ENCODE measurements at regions not wholly inside any gene's neighbourhood (a gene's known extent, or its start where the extent isn't known, plus 50 kb on each side); places are given as distances from the start of the nearest gene placed in this dataset.
"Not testable (repeated sequence)": the region's sequence is repeated elsewhere in the genome, so short reads cannot be mapped to it uniquely, and the experiment has no call there.

DNA sequence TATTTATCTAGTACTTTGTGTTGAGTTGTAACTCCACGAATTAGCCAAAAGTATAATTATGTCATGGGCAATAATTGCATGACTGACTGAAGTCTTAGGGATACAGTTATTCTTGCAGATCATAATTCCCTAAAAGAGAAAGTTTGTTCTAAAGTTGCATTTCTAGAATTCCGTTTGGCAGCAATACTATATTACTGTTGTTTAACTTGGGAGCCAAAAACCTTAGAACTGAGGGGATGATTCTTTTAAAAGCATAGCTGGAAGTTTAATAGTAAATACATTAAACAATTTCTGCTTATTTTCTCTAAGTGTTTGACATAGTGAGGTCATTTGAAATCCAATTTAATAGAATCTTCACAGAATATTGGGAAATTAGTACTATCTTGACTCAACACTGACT lies 356.4 kb upstream of the ADAMTS5 start:
- H3K27me3 ChIP-seq = no peaks in the 10 kb centered on the region
- DNase-seq = no peak
- no peaks in the 10 kb centered on the region for H3K36me3 ChIP-seq
- H3K27ac ChIP-seq = no peak overlapping the region
- H3K4me1 ChIP-seq = no peaks in the 10 kb centered on the region
- H3K9me3 ChIP-seq = no peaks in the 10 kb centered on the region
- no peak overlapping the region for H3K4me3 ChIP-seq
- TF ChIP-seq POLR2AphosphoS5 (IDR thresholded peaks at IDR 0.05) = no peak
- TF ChIP-seq, protein P1, sequence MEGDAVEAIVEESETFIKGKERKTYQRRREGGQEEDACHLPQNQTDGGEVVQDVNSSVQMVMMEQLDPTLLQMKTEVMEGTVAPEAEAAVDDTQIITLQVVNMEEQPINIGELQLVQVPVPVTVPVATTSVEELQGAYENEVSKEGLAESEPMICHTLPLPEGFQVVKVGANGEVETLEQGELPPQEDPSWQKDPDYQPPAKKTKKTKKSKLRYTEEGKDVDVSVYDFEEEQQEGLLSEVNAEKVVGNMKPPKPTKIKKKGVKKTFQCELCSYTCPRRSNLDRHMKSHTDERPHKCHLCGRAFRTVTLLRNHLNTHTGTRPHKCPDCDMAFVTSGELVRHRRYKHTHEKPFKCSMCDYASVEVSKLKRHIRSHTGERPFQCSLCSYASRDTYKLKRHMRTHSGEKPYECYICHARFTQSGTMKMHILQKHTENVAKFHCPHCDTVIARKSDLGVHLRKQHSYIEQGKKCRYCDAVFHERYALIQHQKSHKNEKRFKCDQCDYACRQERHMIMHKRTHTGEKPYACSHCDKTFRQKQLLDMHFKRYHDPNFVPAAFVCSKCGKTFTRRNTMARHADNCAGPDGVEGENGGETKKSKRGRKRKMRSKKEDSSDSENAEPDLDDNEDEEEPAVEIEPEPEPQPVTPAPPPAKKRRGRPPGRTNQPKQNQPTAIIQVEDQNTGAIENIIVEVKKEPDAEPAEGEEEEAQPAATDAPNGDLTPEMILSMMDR (IDR thresholded peaks at IDR 0.05) = no peak
- TF ChIP-seq POLR2A (IDR thresholded peaks at IDR 0.05) = no peak
- no peak for TF ChIP-seq EP300 (IDR thresholded peaks at IDR 0.05; ENCODE audit: low read depth)
- intact Hi-C loops (cut with DNase I; ENCODE audit: low total_unique reads) (no loop called here), in situ Hi-C loops (cut with MboI; ENCODE audit: low pct_ligation_motif_present in 1 of 4, low pct_unique_long_range_greater_than_20kb in 1 of 4, low sequenced_read_pairs in 3 of 4) (no loop called here)
- 49 to 71% methylated on average over 2 of the region's 2 CpGs for WGBS, 2 donors (ENCODE audit: low coverage in 1 of 2)

DNA sequence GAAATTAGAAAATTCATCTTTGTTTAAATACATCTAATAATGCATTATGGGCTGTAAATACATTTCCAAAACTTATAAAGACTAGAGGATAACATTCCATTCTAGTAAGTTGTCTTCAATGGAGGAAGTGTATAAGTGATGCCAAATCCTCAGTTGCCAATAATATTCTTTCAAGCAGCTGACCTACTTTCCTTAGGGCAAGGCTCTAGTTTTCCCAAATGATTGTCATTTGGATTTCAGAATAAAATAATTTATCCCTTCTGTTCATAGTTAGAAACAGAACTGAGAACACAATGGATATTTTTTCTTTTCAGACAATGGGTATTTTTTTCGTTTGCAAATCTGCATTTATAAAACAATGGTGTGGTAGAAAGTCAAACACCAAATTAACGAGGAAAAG lies 354.9 kb upstream of the ADAMTS5 start:
- Histone ChIP-seq H3K36me3 (no peaks in the 10 kb centered on the region), H3K4me1 (no peaks in the 10 kb centered on the region), H3K27me3 (no peaks in the 10 kb centered on the region), H3K27ac (no peak overlapping the region), H3K9me3 (no peaks in the 10 kb centered on the region), H3K4me3 (no peak overlapping the region)
- no peak for DNase-seq
- 73 to 83% methylated on average over 2 of the region's 2 CpGs for WGBS, 2 donors (ENCODE audit: low coverage in 1 of 2)
- intact Hi-C loops (cut with DNase I; ENCODE audit: low total_unique reads) = no loop called here
- no peak for TF ChIP-seq EP300 (IDR thresholded peaks at IDR 0.05; ENCODE audit: low read depth)
- TF ChIP-seq POLR2AphosphoS5 (IDR thresholded peaks at IDR 0.05) = no peak
- no peak for TF ChIP-seq POLR2A (IDR thresholded peaks at IDR 0.05)
- TF ChIP-seq, protein P1 (IDR thresholded peaks at IDR 0.05) = no peak
- in situ Hi-C loops (cut with MboI; ENCODE audit: low pct_ligation_motif_present in 1 of 4, low pct_unique_long_range_greater_than_20kb in 1 of 4, low sequenced_read_pairs in 3 of 4) = no loop called here

DNA sequence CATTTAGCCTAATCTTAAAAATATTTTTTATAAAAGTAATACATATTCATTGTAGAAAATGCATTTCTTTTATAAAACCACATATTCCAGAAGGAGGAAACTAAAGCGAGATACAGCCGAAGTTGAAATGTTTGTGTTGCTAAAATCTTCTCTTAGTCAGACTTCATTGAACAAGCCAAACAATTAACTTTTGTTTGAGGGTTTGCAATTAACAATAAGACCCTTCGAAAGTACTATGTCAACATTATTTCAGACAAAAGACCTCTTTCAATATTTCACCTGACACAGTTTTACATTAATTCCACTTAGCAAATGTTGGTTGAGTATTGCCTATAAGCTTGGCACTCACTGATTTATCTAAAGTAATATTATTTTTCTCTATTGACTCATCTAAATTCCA lies 354.0 kb upstream of the ADAMTS5 start:
- intact Hi-C loops (cut with DNase I; ENCODE audit: low total_unique reads) (no loop called here), in situ Hi-C loops (cut with MboI; ENCODE audit: low pct_ligation_motif_present in 1 of 4, low pct_unique_long_range_greater_than_20kb in 1 of 4, low sequenced_read_pairs in 3 of 4) (no loop called here)
- TF ChIP-seq POLR2AphosphoS5 (IDR thresholded peaks at IDR 0.05) = no peak
- TF ChIP-seq POLR2A (IDR thresholded peaks at IDR 0.05) = no peak
- TF ChIP-seq, protein P1 (IDR thresholded peaks at IDR 0.05) = no peak
- Histone ChIP-seq H3K4me1 (no peaks in the 10 kb centered on the region), H3K9me3 (no peaks in the 10 kb centered on the region), H3K27me3 (no peaks in the 10 kb centered on the region), H3K4me3 (no peak overlapping the region), H3K36me3 (no peaks in the 10 kb centered on the region), H3K27ac (no peak overlapping the region)
- DNase-seq = no peak
- WGBS, 2 donors (ENCODE audit: low coverage in 1 of 2) = 79 to 97% methylated on average over 3 of the region's 3 CpGs

DNA sequence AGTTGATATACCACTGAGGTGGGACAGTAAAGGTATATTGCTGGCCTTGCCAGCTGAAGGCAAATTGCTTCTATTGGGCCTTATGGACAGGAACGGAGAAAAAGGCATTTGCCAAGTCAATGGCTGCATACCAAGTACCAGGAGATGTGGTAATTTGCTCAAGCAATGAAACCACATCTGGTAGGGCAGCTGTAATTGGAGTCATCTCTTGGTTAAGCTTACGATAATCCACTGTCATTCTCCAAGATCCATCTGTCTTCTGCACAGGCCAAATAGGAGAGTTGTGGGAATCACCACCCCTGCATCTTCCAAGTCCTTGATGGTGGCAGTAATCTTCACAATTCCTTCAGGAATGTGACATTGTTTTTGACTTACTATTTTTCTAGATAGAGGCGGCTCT lies 350.7 kb upstream of the ADAMTS5 start:
- WGBS, 2 donors (ENCODE audit: low coverage in 1 of 2) = 77% methylated on average over 3 of the region's 3 CpGs; no CpG with 5 or more reads in 1 of the 2 donors
- H3K4me1 ChIP-seq; H3K27me3 ChIP-seq; H3K9me3 ChIP-seq; in situ Hi-C loops (cut with MboI; ENCODE audit: low pct_ligation_motif_present in 1 of 4, low pct_unique_long_range_greater_than_20kb in 1 of 4, low sequenced_read_pairs in 3 of 4); H3K36me3 ChIP-seq; intact Hi-C loops (cut with DNase I; ENCODE audit: low total_unique reads); H3K27ac ChIP-seq; DNase-seq; H3K4me3 ChIP-seq: not testable (repeated sequence)

DNA sequence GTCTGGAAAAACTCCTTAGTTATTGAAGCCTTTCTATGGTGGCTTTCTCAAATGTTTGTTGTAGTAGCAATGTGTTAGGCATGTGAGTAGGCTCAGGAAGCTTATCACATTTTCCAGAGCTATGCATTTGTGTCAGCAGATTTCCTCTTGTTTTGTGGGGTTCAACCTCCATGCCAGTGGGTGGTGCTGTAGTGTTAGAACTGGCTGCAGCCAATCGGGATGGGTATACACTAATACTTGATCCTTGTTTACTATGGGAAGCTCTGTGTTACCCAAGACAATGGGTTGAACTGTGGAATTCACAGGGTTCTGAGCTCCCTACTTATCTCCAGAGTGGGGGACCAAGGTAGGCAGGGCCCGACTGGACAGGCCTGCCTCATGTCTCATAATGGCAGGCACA lies 348.5 kb upstream of the ADAMTS5 start:
- Histone ChIP-seq H3K27me3 (no peaks in the 10 kb centered on the region), H3K4me3 (no peak overlapping the region), H3K4me1 (no peaks in the 10 kb centered on the region), H3K27ac (no peak overlapping the region), H3K9me3 (peaks cover 0 to 5% of the 10 kb centered on the region in 2 donors), H3K36me3 (no peaks in the 10 kb centered on the region)
- 81% methylated on average over 2 of the region's 2 CpGs; no CpG with 5 or more reads in 1 of the 2 donors for WGBS, 2 donors (ENCODE audit: low coverage in 1 of 2)
- TF ChIP-seq POLR2AphosphoS5 (IDR thresholded peaks at IDR 0.05) (no peak), EP300 (IDR thresholded peaks at IDR 0.05; ENCODE audit: low read depth) (no peak), POLR2A (IDR thresholded peaks at IDR 0.05) (no peak)
- TF ChIP-seq, protein P1 (IDR thresholded peaks at IDR 0.05) = no peak
- intact Hi-C loops (cut with DNase I; ENCODE audit: low total_unique reads) (no loop called here), in situ Hi-C loops (cut with MboI; ENCODE audit: low pct_ligation_motif_present in 1 of 4, low pct_unique_long_range_greater_than_20kb in 1 of 4, low sequenced_read_pairs in 3 of 4) (no loop called here)
- DNase-seq = no peak

Measured in transverse colon (tissue), 4 donors.